ENCODE measurements at regions not wholly inside any gene's neighbourhood (a gene's known extent, or its start where the extent isn't known, plus 50 kb on each side); places are given as distances from the start of the nearest gene placed in this dataset.

- CTCF ChIA-PET = no interaction called here
Measured at GRCh38 chr1:193905288-193906085, 719.1 kb upstream of the B3GALT2 start.

GRCh38 chr1:193891788-193892187 lies 705.4 kb upstream of the B3GALT2 start:
- POLR2A ChIA-PET = no interaction called here

More at GRCh38 chr1:193905288-193906085, 719.1 kb upstream of the B3GALT2 start:
- H3K4me1 Mint-ChIP-seq (ENCODE audit: low read depth, unreplicated experiment) = peaks cover 7% of the 10 kb centered on the region
- no peaks in the 10 kb centered on the region for H3K9me3 Mint-ChIP-seq (ENCODE audit: unreplicated experiment)
- POLR2A ChIA-PET = no interaction called here
- Histone ChIP-seq H3K27me3 (replicated peaks; ENCODE audit: control insufficient read depth, insufficient read depth, low read length) (no peaks in the 10 kb centered on the region), H3K9me3 (no peaks in the 10 kb centered on the region), H3K4me1 (no peaks in the 10 kb centered on the region), H3K4me3 (ENCODE audit: low read depth, low read length) (no peak overlapping the region), H3K36me3 (ENCODE audit: control insufficient read depth, insufficient read depth, low read length) (no peaks in the 10 kb centered on the region)
- no peaks in the 10 kb centered on the region for H3K36me3 Mint-ChIP-seq (ENCODE audit: insufficient read depth, unreplicated experiment)
- no peak overlapping the region for H3K27ac Mint-ChIP-seq (ENCODE audit: unreplicated experiment)
- TF ChIP-seq CTCF (IDR thresholded peaks at IDR 0.05; ENCODE audit: insufficient read depth in 1 of 2, low read depth in 1 of 2, low read length in 1 of 2, severe bottlenecking in 1 of 2, unreplicated experiment in 1 of 2) = no peak
- DNase-seq = no peak
- BruUV-seq (replicated peaks) = no TSS peak
- H3K27me3 Mint-ChIP-seq (ENCODE audit: insufficient read depth, unreplicated experiment) = no peaks in the 10 kb centered on the region
- H3K4me3 Mint-ChIP-seq (ENCODE audit: unreplicated experiment) = no peak overlapping the region
- intact Hi-C loops (cut with micrococcal nuclease; ENCODE audit: unreplicated experiment) = no loop called here

GRCh38 chr1:193890935-193891334 lies 704.5 kb upstream of the B3GALT2 start:
- POLR2A ChIA-PET = no interaction called here
- no peaks in the 10 kb centered on the region for H3K27me3 Mint-ChIP-seq (ENCODE audit: insufficient read depth, unreplicated experiment)

More at GRCh38 chr1:193891788-193892187, 705.4 kb upstream of the B3GALT2 start:
- Mint-ChIP-seq H3K27me3 (ENCODE audit: insufficient read depth, unreplicated experiment) (no peaks in the 10 kb centered on the region), H3K36me3 (ENCODE audit: insufficient read depth, unreplicated experiment) (no peaks in the 10 kb centered on the region), H3K9me3 (ENCODE audit: unreplicated experiment) (no peaks in the 10 kb centered on the region), H3K27ac (ENCODE audit: unreplicated experiment) (no peak overlapping the region), H3K4me1 (ENCODE audit: low read depth, unreplicated experiment) (no peaks in the 10 kb centered on the region), H3K4me3 (ENCODE audit: unreplicated experiment) (no peak overlapping the region)
- Histone ChIP-seq H3K27me3 (replicated peaks; ENCODE audit: control insufficient read depth, insufficient read depth, low read length) (no peaks in the 10 kb centered on the region), H3K4me1 (no peaks in the 10 kb centered on the region), H3K36me3 (ENCODE audit: control insufficient read depth, insufficient read depth, low read length) (no peaks in the 10 kb centered on the region), H3K9me3 (no peaks in the 10 kb centered on the region), H3K4me3 (ENCODE audit: low read depth, low read length) (no peak overlapping the region)
- CTCF ChIA-PET = no interaction called here
- no TSS peak for BruUV-seq (replicated peaks)
- intact Hi-C loops (cut with micrococcal nuclease; ENCODE audit: unreplicated experiment) = no loop called here
- no peak for DNase-seq
- no peak for TF ChIP-seq CTCF (IDR thresholded peaks at IDR 0.05; ENCODE audit: insufficient read depth in 1 of 2, low read depth in 1 of 2, low read length in 1 of 2, severe bottlenecking in 1 of 2, unreplicated experiment in 1 of 2)

More at GRCh38 chr1:193890935-193891334, 704.5 kb upstream of the B3GALT2 start:
- H3K4me3 Mint-ChIP-seq (ENCODE audit: unreplicated experiment) = no peak overlapping the region
- no peaks in the 10 kb centered on the region for H3K4me1 ChIP-seq
- H3K4me3 ChIP-seq (ENCODE audit: low read depth, low read length) = no peak overlapping the region
- no TSS peak for BruUV-seq (replicated peaks)
- CTCF ChIA-PET = no interaction called here
- H3K36me3 ChIP-seq (ENCODE audit: control insufficient read depth, insufficient read depth, low read length) = no peaks in the 10 kb centered on the region
- no peaks in the 10 kb centered on the region for H3K36me3 Mint-ChIP-seq (ENCODE audit: insufficient read depth, unreplicated experiment)
- no peak overlapping the region for H3K27ac Mint-ChIP-seq (ENCODE audit: unreplicated experiment)
- no peaks in the 10 kb centered on the region for H3K4me1 Mint-ChIP-seq (ENCODE audit: low read depth, unreplicated experiment)
- TF ChIP-seq CTCF (IDR thresholded peaks at IDR 0.05; ENCODE audit: insufficient read depth in 1 of 2, low read depth in 1 of 2, low read length in 1 of 2, severe bottlenecking in 1 of 2, unreplicated experiment in 1 of 2) = no peak
- intact Hi-C loops (cut with micrococcal nuclease; ENCODE audit: unreplicated experiment) = no loop called here
- no peaks in the 10 kb centered on the region for H3K27me3 ChIP-seq (replicated peaks; ENCODE audit: control insufficient read depth, insufficient read depth, low read length)
- DNase-seq = no peak
- H3K9me3 ChIP-seq = no peaks in the 10 kb centered on the region
- H3K9me3 Mint-ChIP-seq (ENCODE audit: unreplicated experiment) = no peaks in the 10 kb centered on the region
